HG02884 (cell line): ENCODE measurements at regions not wholly inside any gene's neighbourhood (a gene's known extent, or its start where the extent isn't known, plus 50 kb on each side); places are given as distances from the start of the nearest gene placed in this dataset.
"Not testable (repeated sequence)": the region's sequence is repeated elsewhere in the genome, so short reads cannot be mapped to it uniquely, and the experiment has no call there.

Experiments
- ATAC-seq: cut with Tn5 transposase; IDR thresholded peaks from one replicate; pipeline ENCODE4 v1.9.1; 2021; ENCODE audit warnings: mild to moderate bottlenecking, moderate library complexity; ENCODE audit not compliant: unreplicated experiment

- ATAC-seq, result no peak
Measured at GRCh38 chr18:41639218-41639617, 315.8 kb upstream of the PIK3C3 start.

GRCh38 chr18:41631723-41632285, 323.2 kb upstream of the PIK3C3 start:
- not testable (repeated sequence) for ATAC-seq

- ATAC-seq, result no peak
Measured at GRCh38 chr18:41630232-41630886, 324.7 kb upstream of the PIK3C3 start.

- no peak for ATAC-seq
Measured at GRCh38 chr18:41624460-41624859, 330.6 kb upstream of the PIK3C3 start.

GRCh38 chr18:41621177-41621576, 333.9 kb upstream of the PIK3C3 start:
- ATAC-seq, result no peak

- no peak for ATAC-seq
Measured at GRCh38 chr18:41618147-41618546, 336.9 kb upstream of the PIK3C3 start.

GRCh38 chr18:41617647-41618046, 337.4 kb upstream of the PIK3C3 start:
- no peak for ATAC-seq

GRCh38 chr18:41613003-41613609, 341.9 kb upstream of the PIK3C3 start:
- no peak for ATAC-seq

GRCh38 chr18:41604964-41605363, 350.1 kb upstream of the PIK3C3 start:
- no peak for ATAC-seq

GRCh38 chr18:41602034-41602433, 353.0 kb upstream of the PIK3C3 start:
- ATAC-seq, result no peak

GRCh38 chr18:41600693-41601391, 354.2 kb upstream of the PIK3C3 start:
- ATAC-seq, result no peak

- ATAC-seq, result no peak
Measured at GRCh38 chr18:41599466-41599865, 355.6 kb upstream of the PIK3C3 start.

GRCh38 chr18:41594582-41594981, 360.5 kb upstream of the PIK3C3 start:
- ATAC-seq, result no peak

GRCh38 chr18:41593171-41593675, 361.8 kb upstream of the PIK3C3 start:
- ATAC-seq, result no peak

- ATAC-seq, result no peak
Measured at GRCh38 chr18:41587976-41588375, 367.1 kb upstream of the PIK3C3 start.

- ATAC-seq, result no peak
Measured at GRCh38 chr18:41585512-41585911, 369.5 kb upstream of the PIK3C3 start.

GRCh38 chr18:41579185-41579584, 375.8 kb upstream of the PIK3C3 start:
- no peak for ATAC-seq

- ATAC-seq, result no peak
Measured at GRCh38 chr18:41577529-41577928, 377.5 kb upstream of the PIK3C3 start.

- ATAC-seq, result no peak
Measured at GRCh38 chr18:41576643-41577042, 378.4 kb upstream of the PIK3C3 start.

- ATAC-seq, result no peak
Measured at GRCh38 chr18:41569867-41570266, 385.2 kb upstream of the PIK3C3 start.

- ATAC-seq, result no peak
Measured at GRCh38 chr18:41561961-41562360, 393.1 kb upstream of the PIK3C3 start.

GRCh38 chr18:41558715-41559114, 396.3 kb upstream of the PIK3C3 start:
- ATAC-seq, result no peak
